Ishikawa (cell line): ENCODE measurements at regions not wholly inside any gene's neighbourhood (a gene's known extent, or its start where the extent isn't known, plus 50 kb on each side); places are given as distances from the start of the nearest gene placed in this dataset.

Source experiments
- CEBPB ChIP-seq: IDR thresholded peaks from 2 replicates; pipeline ENCODE4 v1.6.1; 2012
- CREB1 ChIP-seq: IDR thresholded peaks from 2 replicates; pipeline ENCODE4 v1.6.1; 2012; ENCODE audit warnings: low read depth
- EGR1 ChIP-seq: IDR thresholded peaks from 2 replicates; pipeline ENCODE4 v1.6.1; 2012
- EP300 ChIP-seq: IDR thresholded peaks from 2 replicates; pipeline ENCODE4 v1.6.1; 2012; ENCODE audit warnings: borderline replicate concordance
- FOXM1 ChIP-seq: IDR thresholded peaks from 2 replicates; pipeline ENCODE4 v1.6.1; 2012; ENCODE audit warnings: low read depth, borderline replicate concordance
- NFIC ChIP-seq: IDR thresholded peaks from 2 replicates; pipeline ENCODE4 v1.6.1; 2012
- RAD21 ChIP-seq: IDR thresholded peaks from 2 replicates; pipeline ENCODE4 v1.6.1; 2012; ENCODE audit warnings: low read depth
- TAF1 ChIP-seq: IDR thresholded peaks from 2 replicates; pipeline ENCODE4 v1.6.1; 2012; ENCODE audit warnings: low read depth, mild to moderate bottlenecking
- TCF12 ChIP-seq: IDR thresholded peaks from 2 replicates; pipeline ENCODE4 v1.6.1; 2012; ENCODE audit warnings: low read depth
- TEAD4 ChIP-seq: IDR thresholded peaks from 2 replicates; pipeline ENCODE4 v1.6.1; 2012
- YY1 ChIP-seq: IDR thresholded peaks from 2 replicates; pipeline ENCODE4 v1.6.1; 2012; ENCODE audit warnings: low read depth
- ZBTB7A ChIP-seq: IDR thresholded peaks from 2 replicates; pipeline ENCODE4 v1.6.1; 2012; ENCODE audit warnings: low read depth
- TF ChIP-seq, protein P1 (sequence below): IDR thresholded peaks from 2 replicates; pipeline ENCODE4 v1.6.1; 2012
- TF ChIP-seq, protein P2 (sequence below): IDR thresholded peaks from 2 replicates; pipeline ENCODE4 v1.6.1; 2012; ENCODE audit warnings: low read depth, mild to moderate bottlenecking
- TF ChIP-seq, protein P3 (sequence below): IDR thresholded peaks from 2 replicates; pipeline ENCODE4 v1.6.1; 2012

DNA sequence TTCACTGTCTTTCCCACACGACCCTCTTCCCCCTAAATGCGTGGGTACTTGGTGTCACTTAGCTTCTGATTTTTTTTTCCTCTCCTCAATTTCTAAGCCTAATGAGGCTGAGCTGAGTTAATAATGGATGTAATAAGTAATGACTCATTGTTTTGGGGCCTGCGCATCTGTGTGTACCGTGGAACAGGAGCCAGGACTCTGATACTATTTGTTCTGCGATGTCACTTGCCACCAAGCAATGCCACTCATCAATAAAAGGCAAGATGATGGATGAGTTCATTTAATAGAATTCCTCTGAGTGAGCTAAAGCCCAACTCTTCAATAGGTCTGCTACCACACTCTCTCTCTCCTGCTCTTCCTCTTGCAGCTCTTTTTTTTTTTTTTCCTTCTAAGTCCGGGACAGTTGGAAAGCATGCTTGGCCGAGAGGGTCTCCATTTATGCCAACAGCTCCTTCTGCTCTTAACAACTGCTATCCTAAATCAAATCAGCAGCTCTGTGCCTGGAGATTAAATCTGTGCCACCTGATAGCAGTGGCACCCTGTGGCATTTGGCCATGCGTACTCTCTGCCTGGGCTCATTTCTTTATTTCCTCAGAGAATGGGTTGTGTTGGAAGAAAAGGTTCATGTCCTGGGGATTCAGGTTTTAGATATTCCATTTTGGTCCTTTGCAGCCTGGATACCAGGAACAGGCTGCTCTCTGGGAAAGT, 1284.2 kb upstream of the PIK3C3 start:
- TF ChIP-seq CREB1, result no peak
- TF ChIP-seq, protein P1, sequence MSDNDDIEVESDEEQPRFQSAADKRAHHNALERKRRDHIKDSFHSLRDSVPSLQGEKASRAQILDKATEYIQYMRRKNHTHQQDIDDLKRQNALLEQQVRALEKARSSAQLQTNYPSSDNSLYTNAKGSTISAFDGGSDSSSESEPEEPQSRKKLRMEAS, result no peak
- TF ChIP-seq FOXM1, result no peak
- no peak for TF ChIP-seq RAD21
- no peak for TF ChIP-seq ZBTB7A
- no peak for TF ChIP-seq CEBPB
- TF ChIP-seq NFIC, result no peak

DNA sequence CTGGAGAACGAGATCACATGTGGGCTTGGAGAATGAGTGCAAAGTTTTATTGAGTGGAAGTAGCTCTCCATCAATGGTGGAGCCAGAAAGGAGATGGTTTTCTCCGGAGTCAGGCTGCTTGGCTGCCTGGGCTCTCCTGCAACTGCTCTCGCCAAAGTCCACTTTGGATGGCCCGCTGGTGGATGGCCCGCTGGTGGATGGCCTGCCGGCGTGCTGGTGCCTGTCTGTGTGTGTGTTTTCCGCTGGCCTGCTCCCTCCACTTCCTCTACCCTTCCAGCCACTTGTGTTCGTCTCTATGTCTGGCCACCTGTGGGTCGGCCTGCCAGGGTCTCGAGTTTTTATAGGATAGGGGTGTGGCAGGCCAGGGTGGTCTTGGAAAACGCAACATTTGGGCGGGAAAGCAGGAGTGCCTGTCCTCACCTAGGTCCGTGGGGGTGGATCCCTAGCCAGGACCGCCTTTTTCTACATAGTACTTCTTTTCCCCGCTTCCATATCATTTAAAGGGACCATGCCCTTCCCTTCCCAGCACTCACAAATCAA, 1292.1 kb upstream of the PIK3C3 start:
- no peak for TF ChIP-seq RAD21
- TF ChIP-seq TAF1, result no peak

DNA sequence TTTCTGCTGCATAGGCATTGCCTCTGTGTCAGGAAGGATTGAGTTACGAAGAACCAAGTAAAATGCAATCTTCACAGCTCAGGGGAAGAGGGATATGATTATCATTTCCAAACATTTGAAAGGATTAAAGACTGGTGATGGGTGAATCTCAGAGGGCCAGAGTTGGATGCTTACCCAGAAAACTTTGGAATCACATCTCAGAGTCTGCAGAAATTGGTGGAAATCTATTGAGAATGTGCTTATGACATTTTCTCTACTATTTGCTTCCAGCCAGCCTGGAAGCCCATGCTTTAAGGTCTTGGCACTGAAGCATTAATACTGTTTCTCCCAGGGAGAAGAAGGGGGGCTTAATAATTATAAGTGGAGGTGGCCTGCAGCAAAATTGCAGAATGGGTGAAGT, 1301.4 kb upstream of the PIK3C3 start:
- TF ChIP-seq NFIC (no peak), RAD21 (no peak), ZBTB7A (no peak), EP300 (no peak), TAF1 (no peak), YY1 (no peak), EGR1 (no peak), FOXM1 (no peak), TEAD4 (no peak), CREB1 (no peak), CEBPB (no peak), TCF12 (no peak)
- TF ChIP-seq, protein P2, sequence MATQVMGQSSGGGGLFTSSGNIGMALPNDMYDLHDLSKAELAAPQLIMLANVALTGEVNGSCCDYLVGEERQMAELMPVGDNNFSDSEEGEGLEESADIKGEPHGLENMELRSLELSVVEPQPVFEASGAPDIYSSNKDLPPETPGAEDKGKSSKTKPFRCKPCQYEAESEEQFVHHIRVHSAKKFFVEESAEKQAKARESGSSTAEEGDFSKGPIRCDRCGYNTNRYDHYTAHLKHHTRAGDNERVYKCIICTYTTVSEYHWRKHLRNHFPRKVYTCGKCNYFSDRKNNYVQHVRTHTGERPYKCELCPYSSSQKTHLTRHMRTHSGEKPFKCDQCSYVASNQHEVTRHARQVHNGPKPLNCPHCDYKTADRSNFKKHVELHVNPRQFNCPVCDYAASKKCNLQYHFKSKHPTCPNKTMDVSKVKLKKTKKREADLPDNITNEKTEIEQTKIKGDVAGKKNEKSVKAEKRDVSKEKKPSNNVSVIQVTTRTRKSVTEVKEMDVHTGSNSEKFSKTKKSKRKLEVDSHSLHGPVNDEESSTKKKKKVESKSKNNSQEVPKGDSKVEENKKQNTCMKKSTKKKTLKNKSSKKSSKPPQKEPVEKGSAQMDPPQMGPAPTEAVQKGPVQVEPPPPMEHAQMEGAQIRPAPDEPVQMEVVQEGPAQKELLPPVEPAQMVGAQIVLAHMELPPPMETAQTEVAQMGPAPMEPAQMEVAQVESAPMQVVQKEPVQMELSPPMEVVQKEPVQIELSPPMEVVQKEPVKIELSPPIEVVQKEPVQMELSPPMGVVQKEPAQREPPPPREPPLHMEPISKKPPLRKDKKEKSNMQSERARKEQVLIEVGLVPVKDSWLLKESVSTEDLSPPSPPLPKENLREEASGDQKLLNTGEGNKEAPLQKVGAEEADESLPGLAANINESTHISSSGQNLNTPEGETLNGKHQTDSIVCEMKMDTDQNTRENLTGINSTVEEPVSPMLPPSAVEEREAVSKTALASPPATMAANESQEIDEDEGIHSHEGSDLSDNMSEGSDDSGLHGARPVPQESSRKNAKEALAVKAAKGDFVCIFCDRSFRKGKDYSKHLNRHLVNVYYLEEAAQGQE, result no peak
- TF ChIP-seq, protein P3, sequence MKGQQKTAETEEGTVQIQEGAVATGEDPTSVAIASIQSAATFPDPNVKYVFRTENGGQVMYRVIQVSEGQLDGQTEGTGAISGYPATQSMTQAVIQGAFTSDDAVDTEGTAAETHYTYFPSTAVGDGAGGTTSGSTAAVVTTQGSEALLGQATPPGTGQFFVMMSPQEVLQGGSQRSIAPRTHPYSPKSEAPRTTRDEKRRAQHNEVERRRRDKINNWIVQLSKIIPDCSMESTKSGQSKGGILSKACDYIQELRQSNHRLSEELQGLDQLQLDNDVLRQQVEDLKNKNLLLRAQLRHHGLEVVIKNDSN, result no peak
- TF ChIP-seq, protein P1, result no peak

DNA sequence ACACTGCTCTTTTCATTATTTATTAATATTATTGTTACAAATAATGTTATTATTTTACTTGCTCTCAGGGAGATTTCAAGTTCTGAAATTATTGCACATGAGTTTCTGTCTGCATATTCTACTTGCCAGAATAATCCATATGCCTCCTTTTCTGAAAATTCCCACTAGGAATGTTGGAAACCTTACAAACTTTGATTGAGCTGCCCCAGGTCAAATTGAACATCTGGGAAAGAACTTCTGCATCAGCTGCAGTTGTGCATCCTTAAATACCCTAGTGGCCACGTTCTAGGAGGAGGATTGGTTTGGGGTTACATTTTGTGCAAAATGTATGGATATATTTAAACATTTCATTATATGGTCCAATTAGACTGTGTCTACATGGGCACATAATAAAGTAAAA, 1302.7 kb upstream of the PIK3C3 start:
- TF ChIP-seq, protein P2, result no peak
- no peak for TF ChIP-seq TEAD4
- TF ChIP-seq YY1, result no peak
- no peak for TF ChIP-seq CEBPB
- TF ChIP-seq EP300, result no peak
- no peak for TF ChIP-seq FOXM1
- TF ChIP-seq TAF1, result no peak
- no peak for TF ChIP-seq EGR1
- TF ChIP-seq RAD21, result no peak

DNA sequence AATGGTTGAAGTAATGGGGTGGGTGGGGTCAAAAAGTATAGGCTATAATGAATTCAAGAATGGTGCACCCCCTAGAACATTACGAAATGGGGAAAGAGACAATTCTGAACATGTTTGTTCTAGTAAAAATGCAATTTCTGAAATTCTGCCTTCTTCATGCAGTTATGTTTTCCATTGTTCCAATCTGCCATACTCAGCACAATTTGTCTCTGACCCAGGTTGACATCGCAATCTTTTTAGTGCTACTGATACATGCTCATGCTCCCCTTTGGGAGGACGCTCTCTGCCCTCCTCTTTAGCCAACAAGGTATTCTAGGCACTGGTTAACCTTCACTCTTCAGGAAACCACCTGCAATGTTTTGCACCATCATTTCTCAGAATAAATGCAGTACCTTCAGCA, 1303.9 kb upstream of the PIK3C3 start:
- TF ChIP-seq EP300 (no peak), ZBTB7A (no peak), TCF12 (no peak), TEAD4 (no peak), TAF1 (no peak), NFIC (no peak), CEBPB (no peak)

DNA sequence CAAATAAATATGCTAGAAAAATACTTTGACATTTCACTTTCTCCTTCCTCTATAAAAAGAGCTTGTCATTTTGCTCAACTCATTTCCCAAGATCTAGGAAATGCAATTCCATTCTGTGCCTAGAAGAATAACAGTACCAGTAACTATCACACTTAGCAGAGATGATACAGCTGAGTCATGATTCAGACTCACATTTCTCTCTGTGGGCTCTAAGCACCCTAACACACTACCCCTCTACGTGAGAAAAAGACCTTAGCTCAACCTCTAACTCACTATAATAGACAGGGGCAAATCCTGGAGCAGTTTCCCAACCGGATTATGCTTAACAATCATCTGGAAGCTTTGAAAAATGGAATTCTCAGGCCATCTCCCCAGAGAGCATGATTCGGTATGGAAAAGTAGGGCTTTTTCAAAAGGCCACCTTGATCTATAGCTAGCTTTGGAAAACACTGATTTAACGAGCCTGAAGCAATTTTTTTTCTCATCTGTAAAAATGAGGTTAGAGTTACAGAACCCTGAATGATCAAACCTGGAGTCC, 1312.3 kb upstream of the PIK3C3 start:
- TF ChIP-seq FOXM1, result no peak
- TF ChIP-seq NFIC, result no peak
- TF ChIP-seq TAF1, result no peak
- TF ChIP-seq YY1, result no peak
- no peak for TF ChIP-seq CREB1
- TF ChIP-seq, protein P3, result no peak
- TF ChIP-seq TEAD4, result no peak
- TF ChIP-seq EP300, result no peak
- TF ChIP-seq TCF12, result no peak
- TF ChIP-seq, protein P2, result no peak
- no peak for TF ChIP-seq ZBTB7A
